PC-3 (cell line): ENCODE measurements at regions not wholly inside any gene's neighbourhood (a gene's known extent, or its start where the extent isn't known, plus 50 kb on each side); places are given as distances from the start of the nearest gene placed in this dataset.
"Not testable (repeated sequence)": the region's sequence is repeated elsewhere in the genome, so short reads cannot be mapped to it uniquely, and the experiment has no call there.

Source experiments
- ATAC-seq: fragments of 200-7000 bp; cut with Tn5 transposase; 2 replicates; pipeline ENCODE4 v1.9.1; 2020; ENCODE audit warnings: mild to moderate bottlenecking, moderate library complexity
- BruUV-seq: library from RNA; stranded (reverse); fragments of 400-500 nt; replicated peaks from 2 replicates; lab custom pipeline; 2021; lab: Mats Ljungman, UMichigan
- CTCF ChIA-PET: fragments of 300-600 bp; sonication (Branson Sonifier 250); formaldehyde crosslinking; loops from one replicate; lab custom pipeline; 2022; ENCODE audit warnings: antibody characterized with exemption; lab: Charles Lee
- POLR2A ChIA-PET: fragments of 300-600 bp; sonication (Branson Sonifier 250); formaldehyde crosslinking; loops from one replicate; lab custom pipeline; 2022; ENCODE audit warnings: antibody characterized with exemption; ENCODE audit not compliant: unreplicated experiment; lab: Charles Lee
- DNase-seq: peaks from one replicate; pipeline ENCODE4 v3.0.0-alpha.2; 2015
- H2AFZ ChIP-seq: fragments of 300-600 bp; sonication (generic); 2 replicates; pipeline ENCODE4 v1.6.0; 2016; ENCODE audit warnings: antibody characterized with exemption, low read length
- H3F3A ChIP-seq: fragments of 300-600 bp; sonication (generic); one replicate; pipeline ENCODE4 v1.6.0; 2017; ENCODE audit warnings: antibody characterized with exemption, low read length, control low read depth, mild to moderate bottlenecking; ENCODE audit not compliant: unreplicated experiment
- H3K27ac ChIP-seq: fragments of 300-600 bp; sonication (generic); 2 replicates; pipeline ENCODE4 v1.5.1; 2016; ENCODE audit warnings: mild to moderate bottlenecking, low read length
- H3K27me3 ChIP-seq: fragments of 300-600 bp; sonication (generic); 2 replicates; pipeline ENCODE4 v1.6.1; 2016; ENCODE audit warnings: low read length, mixed read lengths
- H3K36me3 ChIP-seq: fragments of 300-600 bp; sonication (generic); 2 replicates; pipeline ENCODE4 v1.6.1; 2016; ENCODE audit warnings: low read depth, mixed run types, low read length, mixed read lengths
- H3K4me1 ChIP-seq: fragments of 300-600 bp; sonication (generic); 2 replicates; pipeline ENCODE4 v1.5.1; 2016; ENCODE audit warnings: low read length; ENCODE audit not compliant: insufficient read depth
- H3K4me2 ChIP-seq: fragments of 300-600 bp; sonication (generic); 2 replicates; pipeline ENCODE4 v1.6.0; 2016; ENCODE audit warnings: low read length
- H3K4me3 ChIP-seq: fragments of 300-600 bp; sonication (generic); 2 replicates; pipeline ENCODE4 v1.5.1; 2016; ENCODE audit warnings: mild to moderate bottlenecking, low read length, mixed read lengths
- H3K79me2 ChIP-seq: fragments of 300-600 bp; sonication (generic); 2 replicates; pipeline ENCODE4 v1.6.1; 2017; ENCODE audit warnings: low read length, mixed read lengths
- H3K9ac ChIP-seq: fragments of 300-600 bp; sonication (generic); 2 replicates; pipeline ENCODE4 v1.6.0; 2016; ENCODE audit warnings: mild to moderate bottlenecking, low read length
- H3K9me2 ChIP-seq: fragments of 300-600 bp; sonication (generic); replicated peaks from 2 replicates; pipeline ENCODE4 v1.6.1; 2016; ENCODE audit warnings: mixed run types, low read length, mixed read lengths
- H3K9me3 ChIP-seq: fragments of 300-600 bp; sonication (generic); 2 replicates; pipeline ENCODE4 v1.6.1; 2016; ENCODE audit warnings: low read length, mixed read lengths
- H4K20me1 ChIP-seq: fragments of 300-600 bp; sonication (generic); 2 replicates; pipeline ENCODE4 v1.6.1; 2016; ENCODE audit warnings: low read length, mixed read lengths
- EZH2 ChIP-seq: fragments of 300-600 bp; sonication (generic); IDR thresholded peaks from one replicate; pipeline ENCODE4 v1.6.1; 2017; ENCODE audit warnings: antibody characterized with exemption, mild to moderate bottlenecking, low read length; ENCODE audit not compliant: unreplicated experiment
- EZH2phosphoT487 ChIP-seq: fragments of 300-600 bp; sonication (generic); IDR thresholded peaks from 2 replicates; pipeline ENCODE4 v1.6.1; 2018; ENCODE audit warnings: mild to moderate bottlenecking, antibody characterized with exemption, low read length, borderline replicate concordance
- intact Hi-C: fragments of 100-400 bp; cut with micrococcal nuclease; formaldehyde crosslinking; loops from 2 replicates; pipeline ENCODE4 v1.9.0; 2023
- TF ChIP-seq, protein P1 (sequence below): fragments of 300-600 bp; sonication (generic); conservative IDR thresholded peaks from 2 replicates; pipeline ENCODE4 v1.5.1; 2017; ENCODE audit warnings: antibody characterized with exemption, low read depth, mild to moderate bottlenecking, low read length

DNA sequence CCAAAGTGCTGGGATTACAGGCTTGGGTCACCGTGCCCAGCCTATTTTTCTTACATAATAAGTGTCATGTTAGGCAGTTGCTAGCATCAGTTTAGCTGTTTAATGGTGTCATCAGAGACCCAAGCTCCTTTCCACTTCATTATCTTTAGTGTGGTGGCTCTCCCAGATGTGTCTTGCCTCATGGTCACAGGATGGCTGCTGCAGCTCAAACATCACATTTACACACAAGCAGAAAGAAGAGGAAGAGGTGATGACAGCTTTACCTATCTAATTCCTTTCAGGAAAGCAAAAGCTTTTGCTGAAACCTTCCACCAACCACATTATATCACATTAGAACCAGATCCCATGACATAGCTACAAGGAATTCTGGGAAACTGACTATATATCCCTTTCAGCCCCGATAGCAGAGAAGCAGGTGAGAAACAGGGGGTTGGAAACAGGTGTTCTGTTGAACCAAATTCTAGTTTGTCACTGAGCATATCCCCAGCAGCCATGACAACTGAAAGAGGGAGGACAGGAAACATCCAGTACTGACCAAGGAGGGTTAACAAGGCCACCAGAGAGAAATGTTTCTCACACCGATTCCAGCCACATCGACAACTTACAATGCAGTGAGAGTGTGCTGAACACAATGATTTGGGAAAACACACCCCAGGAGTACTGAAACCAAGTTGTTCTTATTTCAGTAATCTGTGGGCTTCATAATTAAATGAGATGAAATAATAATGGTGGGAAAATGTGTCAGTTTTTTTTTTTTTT, 617.0 kb downstream of the UQCRFS1 start:
- CTCF ChIA-PET, result no interaction called here
- POLR2A ChIA-PET, result no interaction called here
- intact Hi-C loops, result no loop called here
- Histone ChIP-seq H3K27ac (no peak overlapping the region), H2AFZ (no peak overlapping the region), H3K79me2 (no peaks in the 10 kb centered on the region), H3K9me3 (no peaks in the 10 kb centered on the region), H3K4me3 (no peak overlapping the region), H4K20me1 (no peaks in the 10 kb centered on the region), H3K9ac (no peak overlapping the region), H3K9me2 (no peaks in the 10 kb centered on the region), H3K36me3 (no peaks in the 10 kb centered on the region), H3K27me3 (no peaks in the 10 kb centered on the region), H3F3A (no peaks in the 10 kb centered on the region), H3K4me2 (no peak overlapping the region), H3K4me1 (no peaks in the 10 kb centered on the region)
- no TSS peak for BruUV-seq
- ATAC-seq, result no peak
- no peak for DNase-seq
- TF ChIP-seq EZH2phosphoT487 (no peak), EZH2 (no peak)
- TF ChIP-seq, protein P1, sequence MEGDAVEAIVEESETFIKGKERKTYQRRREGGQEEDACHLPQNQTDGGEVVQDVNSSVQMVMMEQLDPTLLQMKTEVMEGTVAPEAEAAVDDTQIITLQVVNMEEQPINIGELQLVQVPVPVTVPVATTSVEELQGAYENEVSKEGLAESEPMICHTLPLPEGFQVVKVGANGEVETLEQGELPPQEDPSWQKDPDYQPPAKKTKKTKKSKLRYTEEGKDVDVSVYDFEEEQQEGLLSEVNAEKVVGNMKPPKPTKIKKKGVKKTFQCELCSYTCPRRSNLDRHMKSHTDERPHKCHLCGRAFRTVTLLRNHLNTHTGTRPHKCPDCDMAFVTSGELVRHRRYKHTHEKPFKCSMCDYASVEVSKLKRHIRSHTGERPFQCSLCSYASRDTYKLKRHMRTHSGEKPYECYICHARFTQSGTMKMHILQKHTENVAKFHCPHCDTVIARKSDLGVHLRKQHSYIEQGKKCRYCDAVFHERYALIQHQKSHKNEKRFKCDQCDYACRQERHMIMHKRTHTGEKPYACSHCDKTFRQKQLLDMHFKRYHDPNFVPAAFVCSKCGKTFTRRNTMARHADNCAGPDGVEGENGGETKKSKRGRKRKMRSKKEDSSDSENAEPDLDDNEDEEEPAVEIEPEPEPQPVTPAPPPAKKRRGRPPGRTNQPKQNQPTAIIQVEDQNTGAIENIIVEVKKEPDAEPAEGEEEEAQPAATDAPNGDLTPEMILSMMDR, result no peak

DNA sequence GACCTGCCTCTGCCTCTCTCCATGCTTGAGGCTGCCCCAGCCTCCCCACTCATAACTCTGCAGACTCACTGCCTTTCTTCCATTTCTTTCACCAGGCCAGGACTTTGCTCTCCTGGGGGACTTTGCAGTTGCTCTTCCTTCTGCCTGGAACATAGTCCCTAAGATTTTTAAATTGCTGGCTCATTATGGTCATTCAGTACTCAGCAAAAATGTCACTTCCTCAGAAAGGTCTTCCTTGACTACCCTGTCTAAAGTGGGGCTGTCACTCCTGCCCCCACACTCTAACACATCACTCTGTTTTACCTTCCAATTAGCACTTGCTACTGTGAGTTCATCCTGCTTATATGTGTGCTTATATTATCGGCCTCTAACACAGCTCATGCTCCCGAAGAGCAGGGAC, 618.2 kb downstream of the UQCRFS1 start:
- DNase-seq, result no peak
- Histone ChIP-seq H3K9me3 (no peaks in the 10 kb centered on the region), H2AFZ (no peak overlapping the region), H3K27ac (no peak overlapping the region), H3K4me3 (no peak overlapping the region), H3F3A (no peaks in the 10 kb centered on the region), H3K9ac (no peak overlapping the region), H3K4me2 (no peak overlapping the region), H3K9me2 (no peaks in the 10 kb centered on the region), H3K36me3 (no peaks in the 10 kb centered on the region), H3K27me3 (no peaks in the 10 kb centered on the region), H3K79me2 (no peaks in the 10 kb centered on the region), H4K20me1 (no peaks in the 10 kb centered on the region), H3K4me1 (no peaks in the 10 kb centered on the region)
- intact Hi-C loops, result no loop called here
- ATAC-seq, result no peak
- ChIA-PET CTCF (no interaction called here), POLR2A (no interaction called here)
- BruUV-seq, result no TSS peak
- TF ChIP-seq, protein P1, result no peak
- TF ChIP-seq EZH2, result no peak
- TF ChIP-seq EZH2phosphoT487, result no peak

DNA sequence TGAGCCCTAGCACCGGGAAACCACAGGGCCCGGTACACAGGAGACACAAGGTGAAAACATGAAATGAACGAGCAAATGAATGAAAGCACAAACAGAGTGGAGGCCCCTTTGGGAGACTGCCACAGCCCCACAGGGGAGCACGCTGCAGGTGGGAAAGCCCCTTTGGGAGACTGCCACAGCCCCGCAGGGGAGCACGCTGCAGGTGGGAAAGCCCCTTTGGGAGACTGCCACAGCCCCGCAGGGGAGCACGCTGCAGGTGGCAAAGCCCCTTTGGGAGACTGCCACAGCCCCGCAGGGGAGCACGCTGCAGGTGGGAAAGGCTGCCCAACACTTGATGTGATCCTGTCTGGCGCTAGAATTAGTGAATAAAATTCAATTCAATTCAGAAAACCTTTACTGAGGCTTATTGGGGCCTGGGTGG, 623.0 kb downstream of the UQCRFS1 start:
- POLR2A ChIA-PET, H3K79me2 ChIP-seq, H3K27me3 ChIP-seq, H3F3A ChIP-seq, ATAC-seq, BruUV-seq, H3K9ac ChIP-seq, H3K4me3 ChIP-seq, intact Hi-C loops, H3K9me2 ChIP-seq, H2AFZ ChIP-seq, H3K27ac ChIP-seq, H3K4me2 ChIP-seq, H3K36me3 ChIP-seq, CTCF ChIA-PET, DNase-seq, H4K20me1 ChIP-seq, H3K4me1 ChIP-seq, H3K9me3 ChIP-seq: not testable (repeated sequence)
